PC-9 (cell line): ENCODE measurements at regions not wholly inside any gene's neighbourhood (a gene's known extent, or its start where the extent isn't known, plus 50 kb on each side); places are given as distances from the start of the nearest gene placed in this dataset.

Source experiments
- BruUV-seq: library from RNA; stranded (reverse); fragments of 400-500 nt; replicated peaks from 2 replicates; lab custom pipeline; 2021; lab: Mats Ljungman, UMichigan
- CTCF ChIA-PET: fragments of 300-600 bp; sonication (Branson Sonifier 250); formaldehyde crosslinking; loops from one replicate; lab custom pipeline; 2022; ENCODE audit warnings: antibody characterized with exemption; lab: Charles Lee
- POLR2A ChIA-PET: fragments of 300-600 bp; sonication (Branson Sonifier 250); formaldehyde crosslinking; loops from one replicate; lab custom pipeline; 2022; ENCODE audit warnings: antibody characterized with exemption; ENCODE audit not compliant: unreplicated experiment; lab: Charles Lee
- DNase-seq, 2 experiments: peaks; one replicate each; pipeline versions ENCODE4 v3.0.0 to v3.0.0-alpha.2; 2015 to 2022; ENCODE audit warnings: mixed read lengths in 1 of 2
- H2AFZ ChIP-seq: fragments of 200-600 bp; sonication (generic); 2 replicates; pipeline ENCODE4 v1.8.1; 2017; ENCODE audit warnings: antibody characterized with exemption
- H3F3A ChIP-seq: fragments of 200-600 bp; sonication (generic); 2 replicates; pipeline ENCODE4 v1.8.1; 2017; ENCODE audit warnings: antibody characterized with exemption, mild to moderate bottlenecking, low read depth; ENCODE audit not compliant: insufficient read depth
- H3K27ac ChIP-seq: fragments of 200-600 bp; sonication (generic); 2 replicates; pipeline ENCODE4 v1.6.1; 2016; ENCODE audit warnings: mixed run types
- H3K27me3 ChIP-seq: fragments of 200-600 bp; sonication (generic); 2 replicates; pipeline ENCODE4 v1.6.1; 2016; ENCODE audit warnings: low read depth, mixed run types; ENCODE audit not compliant: insufficient read depth
- H3K36me3 ChIP-seq: fragments of 200-600 bp; sonication (generic); 2 replicates; pipeline ENCODE4 v1.6.1; 2016; ENCODE audit warnings: low read depth, mixed run types
- H3K4me1 ChIP-seq: fragments of 200-600 bp; sonication (generic); replicated peaks from 2 replicates; pipeline ENCODE4 v1.6.1; 2016; ENCODE audit warnings: mixed run types; ENCODE audit not compliant: insufficient read depth
- H3K4me2 ChIP-seq: fragments of 200-600 bp; sonication (generic); 2 replicates; pipeline ENCODE4 v1.6.1; 2017; ENCODE audit warnings: mixed run types
- H3K4me3 ChIP-seq: fragments of 200-600 bp; sonication (generic); 2 replicates; pipeline ENCODE4 v1.6.1; 2016; ENCODE audit warnings: mixed run types
- H3K79me2 ChIP-seq: fragments of 200-600 bp; sonication (generic); 2 replicates; pipeline ENCODE4 v1.6.1; 2017; ENCODE audit warnings: low read depth, mixed run types
- H3K9me2 ChIP-seq: fragments of 200-600 bp; sonication (generic); 2 replicates; pipeline ENCODE4 v1.8.1; 2017; ENCODE audit warnings: mild to moderate bottlenecking; ENCODE audit not compliant: insufficient read depth
- H3K9me3 ChIP-seq: fragments of 200-600 bp; sonication (generic); 2 replicates; pipeline ENCODE4 v1.8.1; 2016; ENCODE audit warnings: low read depth; ENCODE audit not compliant: insufficient read depth
- H4K20me1 ChIP-seq: fragments of 200-600 bp; sonication (generic); 2 replicates; pipeline ENCODE4 v1.8.1; 2017; ENCODE audit not compliant: insufficient read depth
- EZH2 ChIP-seq: fragments of 200-600 bp; sonication (generic); IDR thresholded peaks from 2 replicates; pipeline ENCODE4 v1.8.0; 2017; ENCODE audit warnings: antibody characterized with exemption, low read depth
- intact Hi-C: fragments of 100-400 bp; cut with micrococcal nuclease; formaldehyde crosslinking; loops from one replicate; pipeline ENCODE4 v1.10.0; 2022; ENCODE audit not compliant: unreplicated experiment
- TF ChIP-seq, protein P1 (sequence below): fragments of 200-600 bp; sonication (generic); conservative IDR thresholded peaks from 2 replicates; pipeline ENCODE4 v1.6.1; 2017; ENCODE audit warnings: mixed run types, antibody characterized with exemption, mild to moderate bottlenecking, moderate library complexity

DNA sequence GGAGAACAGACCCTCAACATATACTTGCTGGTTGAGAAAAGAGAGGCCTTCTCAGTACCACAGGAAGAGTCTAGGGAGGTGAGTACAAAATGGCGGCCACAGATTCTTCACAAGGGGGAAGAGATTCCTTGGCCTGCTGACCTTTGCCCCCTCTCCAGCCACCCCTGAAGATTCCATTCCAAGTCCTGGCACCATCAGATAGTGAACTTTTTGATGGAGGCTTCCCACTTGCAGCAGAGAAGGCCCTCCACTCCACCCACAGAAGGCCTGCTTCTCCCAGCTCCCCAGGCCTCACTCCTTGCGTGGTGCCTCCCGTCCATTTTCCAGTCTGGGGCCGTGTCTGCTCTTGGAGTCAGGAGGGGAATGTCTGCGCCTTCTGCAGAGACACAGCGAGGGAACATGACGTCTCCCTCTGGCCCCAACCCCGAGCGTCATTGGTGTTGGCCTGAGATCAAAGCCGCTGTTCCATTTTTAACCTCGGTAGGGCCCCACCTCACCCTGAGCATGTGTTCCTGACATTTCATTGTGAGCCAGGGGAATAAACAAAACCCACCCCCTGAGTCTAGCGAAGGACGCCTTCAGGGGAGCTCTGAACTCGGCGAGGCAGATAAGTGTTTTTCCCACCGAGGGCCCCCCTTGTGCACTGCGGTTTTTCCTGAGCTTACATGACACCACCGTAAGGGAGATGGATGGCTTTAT, 268.7 kb upstream of the TBX3 start:
- H3K4me3 ChIP-seq = no peak overlapping the region
- TF ChIP-seq EZH2 = no peak
- TF ChIP-seq, protein P1, sequence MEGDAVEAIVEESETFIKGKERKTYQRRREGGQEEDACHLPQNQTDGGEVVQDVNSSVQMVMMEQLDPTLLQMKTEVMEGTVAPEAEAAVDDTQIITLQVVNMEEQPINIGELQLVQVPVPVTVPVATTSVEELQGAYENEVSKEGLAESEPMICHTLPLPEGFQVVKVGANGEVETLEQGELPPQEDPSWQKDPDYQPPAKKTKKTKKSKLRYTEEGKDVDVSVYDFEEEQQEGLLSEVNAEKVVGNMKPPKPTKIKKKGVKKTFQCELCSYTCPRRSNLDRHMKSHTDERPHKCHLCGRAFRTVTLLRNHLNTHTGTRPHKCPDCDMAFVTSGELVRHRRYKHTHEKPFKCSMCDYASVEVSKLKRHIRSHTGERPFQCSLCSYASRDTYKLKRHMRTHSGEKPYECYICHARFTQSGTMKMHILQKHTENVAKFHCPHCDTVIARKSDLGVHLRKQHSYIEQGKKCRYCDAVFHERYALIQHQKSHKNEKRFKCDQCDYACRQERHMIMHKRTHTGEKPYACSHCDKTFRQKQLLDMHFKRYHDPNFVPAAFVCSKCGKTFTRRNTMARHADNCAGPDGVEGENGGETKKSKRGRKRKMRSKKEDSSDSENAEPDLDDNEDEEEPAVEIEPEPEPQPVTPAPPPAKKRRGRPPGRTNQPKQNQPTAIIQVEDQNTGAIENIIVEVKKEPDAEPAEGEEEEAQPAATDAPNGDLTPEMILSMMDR = no peak
- no peaks in the 10 kb centered on the region for H3K9me3 ChIP-seq
- POLR2A ChIA-PET = no interaction called here
- no peaks in the 10 kb centered on the region for H3K79me2 ChIP-seq
- no peaks in the 10 kb centered on the region for H3F3A ChIP-seq
- H3K27ac ChIP-seq = no peak overlapping the region
- no peaks in the 10 kb centered on the region for H3K4me1 ChIP-seq
- no peak overlapping the region for H2AFZ ChIP-seq
- BruUV-seq = no TSS peak
- no peaks in the 10 kb centered on the region; the same call in 1 of the 2 replicates for H3K9me2 ChIP-seq
- intact Hi-C loops = no loop called here
- H3K4me2 ChIP-seq = no peak overlapping the region
- CTCF ChIA-PET = no interaction called here
- H3K36me3 ChIP-seq = no peaks in the 10 kb centered on the region
- no peaks in the 10 kb centered on the region for H4K20me1 ChIP-seq
- 0 out of 2 replicates have a peak, but pooled peaks cover 8% of the 10 kb centered on the region for H3K27me3 ChIP-seq
- DNase-seq = no peak

DNA sequence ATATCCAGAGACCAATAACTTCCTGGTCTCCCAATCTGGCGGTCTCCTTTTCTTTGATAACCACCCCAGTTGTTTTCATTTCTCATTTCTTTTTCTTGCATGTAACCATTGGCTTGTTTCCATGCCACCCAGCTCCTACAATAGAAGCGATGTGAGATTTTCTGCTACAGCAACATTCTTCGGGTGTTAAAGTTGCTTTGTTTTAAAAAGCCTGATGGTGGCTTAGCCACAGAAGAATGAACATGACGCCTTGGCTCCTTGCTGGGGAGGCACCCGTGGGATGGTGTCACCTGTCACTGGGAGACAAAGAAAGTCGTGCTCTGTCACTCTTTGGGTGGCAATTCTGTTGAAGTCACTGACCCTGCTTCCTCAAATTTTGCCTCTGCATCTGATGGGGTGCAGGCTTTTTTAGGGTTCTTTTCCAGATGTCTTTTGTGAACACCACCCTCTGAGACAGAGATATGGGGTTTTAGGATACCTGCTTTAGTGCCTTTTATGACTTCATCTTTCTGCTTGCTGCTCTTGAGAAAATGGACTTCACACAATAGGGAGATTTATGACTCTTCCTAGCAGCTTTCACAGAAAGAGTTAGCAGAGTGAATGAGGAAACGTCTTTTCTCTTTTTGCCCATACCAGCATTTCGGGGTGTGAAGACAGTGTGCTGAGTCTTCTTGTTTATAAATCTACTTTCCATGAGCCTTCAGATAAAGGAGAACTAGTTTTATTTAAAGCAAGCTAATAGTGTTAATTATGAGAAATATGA, 265.3 kb upstream of the TBX3 start:
- Histone ChIP-seq H3F3A (no peaks in the 10 kb centered on the region), H3K4me2 (no peak overlapping the region), H2AFZ (no peak overlapping the region), H3K27ac (no peak overlapping the region), H3K9me2 (no peaks in the 10 kb centered on the region; the same call in 1 of the 2 replicates), H3K4me3 (no peak overlapping the region), H3K79me2 (no peaks in the 10 kb centered on the region), H3K9me3 (no peaks in the 10 kb centered on the region), H4K20me1 (no peaks in the 10 kb centered on the region), H3K4me1 (no peaks in the 10 kb centered on the region), H3K36me3 (no peaks in the 10 kb centered on the region), H3K27me3 (0 out of 2 replicates have a peak, but pooled peaks cover 8% of the 10 kb centered on the region)
- TF ChIP-seq, protein P1 = no peak
- no peak for TF ChIP-seq EZH2
- BruUV-seq = no TSS peak
- no peak for DNase-seq
- ChIA-PET POLR2A (no interaction called here), CTCF (no interaction called here)
- intact Hi-C loops = no loop called here

DNA sequence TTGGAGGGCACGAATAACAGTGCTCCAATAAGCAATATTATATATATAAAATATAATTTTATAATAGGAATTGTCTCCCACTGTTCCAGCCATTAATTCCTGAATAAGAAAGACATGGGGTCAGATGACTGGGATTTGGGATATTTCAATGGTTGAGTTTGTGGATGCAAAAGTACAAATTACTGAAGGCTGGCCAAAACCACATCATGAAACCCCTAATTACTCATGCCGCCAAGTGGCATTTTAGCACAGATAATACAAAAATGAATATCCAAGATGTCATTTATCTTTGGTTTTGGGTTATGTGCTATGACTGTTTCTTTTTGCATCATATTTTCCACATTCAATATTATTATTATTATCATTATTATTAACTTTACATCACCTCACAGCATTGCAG, 261.4 kb upstream of the TBX3 start:
- Histone ChIP-seq H3F3A (no peaks in the 10 kb centered on the region), H3K4me2 (no peak overlapping the region), H3K27ac (no peak overlapping the region)

More for the DNA sequence above, 261.4 kb upstream of the TBX3 start:
- DNase-seq = no peak
- no peaks in the 10 kb centered on the region for H3K4me1 ChIP-seq
- no peak overlapping the region for H3K4me3 ChIP-seq
- no peaks in the 10 kb centered on the region for H4K20me1 ChIP-seq
- TF ChIP-seq, protein P1 = no peak
- no peak for TF ChIP-seq EZH2
- intact Hi-C loops = no loop called here
- no peak overlapping the region for H2AFZ ChIP-seq
- no peaks in the 10 kb centered on the region for H3K79me2 ChIP-seq
- 0 out of 2 replicates have a peak, but pooled peaks cover 8% of the 10 kb centered on the region for H3K27me3 ChIP-seq
- H3K9me3 ChIP-seq = no peaks in the 10 kb centered on the region
- BruUV-seq = no TSS peak
- H3K36me3 ChIP-seq = no peaks in the 10 kb centered on the region
- H3K9me2 ChIP-seq = no peaks in the 10 kb centered on the region
- CTCF ChIA-PET = no interaction called here
- POLR2A ChIA-PET = no interaction called here
